Activated CD8-positive, alpha-beta memory T cell treated with anti-CD3 and anti-CD28 coated beads for 4 hours (primary cell): ENCODE measurements at regions not wholly inside any gene's neighbourhood (a gene's known extent, or its start where the extent isn't known, plus 50 kb on each side); places are given as distances from the start of the nearest gene placed in this dataset.
"Not testable (repeated sequence)": the region's sequence is repeated elsewhere in the genome, so short reads cannot be mapped to it uniquely, and the experiment has no call there.

Source experiments
- DNase-seq, 2 donors: peaks; one replicate each; pipeline ENCODE4 v3.0.0-alpha.2; 2020; ENCODE audit warnings: low read depth in 2 of 2

GRCh38 chr4:81375745-81376144 is 96.0 kb downstream of the RASGEF1B start:
- DNase-seq, result no peak

- DNase-seq, result no peak
Observed at GRCh38 chr4:81369886-81370285, 101.8 kb downstream of the RASGEF1B start.

GRCh38 chr4:81366779-81367178 is 104.9 kb downstream of the RASGEF1B start:
- DNase-seq, result no peak

GRCh38 chr4:81360737-81361136 is 111.0 kb downstream of the RASGEF1B start:
- DNase-seq, result no peak

GRCh38 chr4:81359207-81359606 is 112.5 kb downstream of the RASGEF1B start:
- DNase-seq, result no peak

- DNase-seq, result no peak
Observed at GRCh38 chr4:81358154-81358553, 113.6 kb downstream of the RASGEF1B start.

GRCh38 chr4:81356621-81357020 is 115.1 kb downstream of the RASGEF1B start:
- DNase-seq, result no peak

GRCh38 chr4:81355136-81355535 is 116.6 kb downstream of the RASGEF1B start:
- DNase-seq, result no peak

- no peak for DNase-seq
Observed at GRCh38 chr4:81353861-81354260, 117.8 kb downstream of the RASGEF1B start.

- DNase-seq, result no peak
Observed at GRCh38 chr4:81352446-81352835, 119.3 kb downstream of the RASGEF1B start.

GRCh38 chr4:81351654-81352445 is 119.9 kb downstream of the RASGEF1B start:
- peak; percentile 24 to 26 for DNase-seq

GRCh38 chr4:81350040-81350439 is 121.7 kb downstream of the RASGEF1B start:
- no peak for DNase-seq

GRCh38 chr4:81348778-81349094 is 123.0 kb downstream of the RASGEF1B start:
- DNase-seq, result no peak

GRCh38 chr4:81348086-81348777 is 123.5 kb downstream of the RASGEF1B start:
- no peak for DNase-seq

- DNase-seq, result no peak
Observed at GRCh38 chr4:81346719-81347118, 125.0 kb downstream of the RASGEF1B start.

- no peak for DNase-seq
Observed at GRCh38 chr4:81343536-81343935, 128.2 kb downstream of the RASGEF1B start.

GRCh38 chr4:81343046-81343445 is 128.0 kb upstream of the PRKG2 start:
- no peak for DNase-seq

- no peak for DNase-seq
Observed at GRCh38 chr4:81337211-81337610, 122.2 kb upstream of the PRKG2 start.

- DNase-seq, result no peak
Observed at GRCh38 chr4:81335122-81335912, 120.3 kb upstream of the PRKG2 start.

GRCh38 chr4:81330018-81330417 is 115.0 kb upstream of the PRKG2 start:
- DNase-seq, result no peak

GRCh38 chr4:81326581-81326980 is 111.6 kb upstream of the PRKG2 start:
- DNase-seq, result no peak

- DNase-seq, result not testable (repeated sequence)
Observed at GRCh38 chr4:81324594-81324993, 109.6 kb upstream of the PRKG2 start.

GRCh38 chr4:81319657-81320056 is 104.6 kb upstream of the PRKG2 start:
- DNase-seq, result no peak
